Keratinocyte (primary cell): ENCODE measurements at regions not wholly inside any gene's neighbourhood (a gene's known extent, or its start where the extent isn't known, plus 50 kb on each side); places are given as distances from the start of the nearest gene placed in this dataset.

Source experiments
- DNase-seq: peaks from one replicate; pipeline ENCODE4 v3.0.0-alpha.2; 2011; ENCODE audit warnings: low read depth, missing footprints, low spot score
- FAIRE-seq: peaks from 2 replicates; lab custom pipeline; 2011; peaks lifted over from hg19 to GRCh38; lab: Jason Lieb, UNC
- H2AFZ ChIP-seq: 2 replicates; pipeline ENCODE4 v1.6.0; 2012; ENCODE audit warnings: low read length, control low read depth, inconsistent platforms; ENCODE audit not compliant: control insufficient read depth
- H3K27ac ChIP-seq: 2 replicates; pipeline ENCODE4 v1.5.1; 2011; ENCODE audit warnings: low read length; ENCODE audit not compliant: control insufficient read depth, insufficient read depth
- H3K27me3 ChIP-seq: 3 replicates; pipeline ENCODE4 v1.6.0; 2011; ENCODE audit warnings: low read length; ENCODE audit not compliant: control insufficient read depth, insufficient read depth; ENCODE audit errors: extremely low read depth
- H3K36me3 ChIP-seq, 2 experiments: 2 replicates in 1 of 2; 3 replicates in 1 of 2; pipeline ENCODE4 v1.5.1; 2011; ENCODE audit warnings: low read length in 2 of 2, mild to moderate bottlenecking in 1 of 2; ENCODE audit not compliant: control insufficient read depth in 2 of 2, insufficient read depth in 2 of 2; ENCODE audit errors: extremely low read depth in 1 of 2
- H3K4me1 ChIP-seq: 3 replicates; pipeline ENCODE4 v1.5.1; 2011; ENCODE audit warnings: low read length; ENCODE audit not compliant: control insufficient read depth, insufficient read depth; ENCODE audit errors: extremely low read depth
- H3K4me2 ChIP-seq: 3 replicates; pipeline ENCODE4 v1.6.0; 2011; ENCODE audit warnings: low read depth, low read length; ENCODE audit not compliant: control insufficient read depth, insufficient read depth; ENCODE audit errors: extremely low read depth
- H3K4me3 ChIP-seq, 3 experiments: fragments of 200-600 bp in 1 of 3; sonication (generic) in 1 of 3; 2 replicates in 2 of 3; 3 replicates in 1 of 3; pipeline ENCODE4 v1.5.1; 2011 to 2016; ENCODE audit warnings: low read length in 3 of 3, mild to moderate bottlenecking in 3 of 3, control low read depth in 2 of 3, inconsistent platforms in 1 of 3, low read depth in 1 of 3, mixed read lengths in 1 of 3, mixed run types in 1 of 3, moderate library complexity in 1 of 3; ENCODE audit not compliant: control insufficient read depth in 2 of 3, insufficient read depth in 2 of 3; ENCODE audit errors: extremely low read depth in 1 of 3
- H3K79me2 ChIP-seq: 2 replicates; pipeline ENCODE4 v1.6.0; 2012; ENCODE audit warnings: low read length; ENCODE audit not compliant: control insufficient read depth, insufficient read depth
- H3K9ac ChIP-seq: 3 replicates; pipeline ENCODE4 v1.6.0; 2011; ENCODE audit warnings: low read length; ENCODE audit not compliant: control insufficient read depth, insufficient read depth; ENCODE audit errors: extremely low read depth
- H3K9me1 ChIP-seq: 3 replicates; pipeline ENCODE4 v1.6.0; 2011; ENCODE audit warnings: low read length; ENCODE audit not compliant: control insufficient read depth, insufficient read depth; ENCODE audit errors: extremely low read depth
- H3K9me3 ChIP-seq: 2 replicates; pipeline ENCODE4 v1.5.1; 2012; ENCODE audit warnings: low read depth, low read length; ENCODE audit not compliant: control insufficient read depth
- H4K20me1 ChIP-seq: 3 replicates; pipeline ENCODE4 v1.6.0; 2011; ENCODE audit warnings: low read length; ENCODE audit not compliant: control insufficient read depth, insufficient read depth; ENCODE audit errors: extremely low read depth
- EZH2 ChIP-seq: IDR thresholded peaks from one replicate; pipeline ENCODE4 v1.6.1; 2012; ENCODE audit warnings: inconsistent platforms, mild to moderate bottlenecking, low read length, moderate library complexity
- dilution Hi-C: fragments of 300-500 bp; cut with MboI; formaldehyde crosslinking; loops from one replicate; pipeline ENCODE4 v1.7.0; 2020; ENCODE audit warnings: low sequenced_read_pairs; ENCODE audit not compliant: extremely low pct_ligation_motif_present
- TF ChIP-seq, protein P1 (sequence below), 3 experiments: IDR thresholded peaks in 1 of 3; conservative IDR thresholded peaks in 1 of 3; optimal IDR thresholded peaks in 1 of 3; 2 replicates in 2 of 3; 3 replicates in 1 of 3; pipeline versions ENCODE3 to v1.5.1; 2011; ENCODE audit warnings: low read length in 3 of 3, mild to moderate bottlenecking in 3 of 3, moderate library complexity in 2 of 3, control low read depth in 1 of 3, inconsistent platforms in 1 of 3; ENCODE audit not compliant: insufficient read depth in 2 of 3; ENCODE audit errors: extremely low read depth in 1 of 3

- no peak overlapping the region for H3K9ac ChIP-seq
- H3K9me3 ChIP-seq = no peaks in the 10 kb centered on the region
- FAIRE-seq (no peak), DNase-seq (no peak)
- dilution Hi-C loops = no loop called here
- no peaks in the 10 kb centered on the region for H3K4me1 ChIP-seq
- no peak overlapping the region for H3K4me2 ChIP-seq
- no peaks in the 10 kb centered on the region for H3K9me1 ChIP-seq
- no peaks in the 10 kb centered on the region for H4K20me1 ChIP-seq
- H3K27ac ChIP-seq = no peak overlapping the region
- no peaks in the 10 kb centered on the region for H3K79me2 ChIP-seq
- no peak for TF ChIP-seq EZH2
- TF ChIP-seq, protein P1, sequence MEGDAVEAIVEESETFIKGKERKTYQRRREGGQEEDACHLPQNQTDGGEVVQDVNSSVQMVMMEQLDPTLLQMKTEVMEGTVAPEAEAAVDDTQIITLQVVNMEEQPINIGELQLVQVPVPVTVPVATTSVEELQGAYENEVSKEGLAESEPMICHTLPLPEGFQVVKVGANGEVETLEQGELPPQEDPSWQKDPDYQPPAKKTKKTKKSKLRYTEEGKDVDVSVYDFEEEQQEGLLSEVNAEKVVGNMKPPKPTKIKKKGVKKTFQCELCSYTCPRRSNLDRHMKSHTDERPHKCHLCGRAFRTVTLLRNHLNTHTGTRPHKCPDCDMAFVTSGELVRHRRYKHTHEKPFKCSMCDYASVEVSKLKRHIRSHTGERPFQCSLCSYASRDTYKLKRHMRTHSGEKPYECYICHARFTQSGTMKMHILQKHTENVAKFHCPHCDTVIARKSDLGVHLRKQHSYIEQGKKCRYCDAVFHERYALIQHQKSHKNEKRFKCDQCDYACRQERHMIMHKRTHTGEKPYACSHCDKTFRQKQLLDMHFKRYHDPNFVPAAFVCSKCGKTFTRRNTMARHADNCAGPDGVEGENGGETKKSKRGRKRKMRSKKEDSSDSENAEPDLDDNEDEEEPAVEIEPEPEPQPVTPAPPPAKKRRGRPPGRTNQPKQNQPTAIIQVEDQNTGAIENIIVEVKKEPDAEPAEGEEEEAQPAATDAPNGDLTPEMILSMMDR (optimal IDR thresholded peaks at IDR 0.05 in 1 of 3, IDR thresholded peaks at IDR 0.05 in 1 of 3, conservative IDR thresholded peaks at IDR 0.05 in 1 of 3; ENCODE audit: extremely low read depth in 1 of 3, insufficient read depth in 2 of 3, low read length in 3 of 3) = no peak
- H3K36me3 ChIP-seq = no peaks in the 10 kb centered on the region
- no peaks in the 10 kb centered on the region for H3K27me3 ChIP-seq
- no peak overlapping the region for H2AFZ ChIP-seq
- no peak overlapping the region for H3K4me3 ChIP-seq
Observed at GRCh38 chr13:59566561-59566960, 597.2 kb downstream of the DIAPH3 start.

GRCh38 chr13:59568306-59568705 lies 595.4 kb downstream of the DIAPH3 start:
- no peak overlapping the region for H3K9ac ChIP-seq
- H3K27me3 ChIP-seq = no peaks in the 10 kb centered on the region
- H3K4me2 ChIP-seq = no peak overlapping the region
- DNase-seq = no peak
- no peak overlapping the region for H3K4me3 ChIP-seq
- no peaks in the 10 kb centered on the region for H3K4me1 ChIP-seq
- no peaks in the 10 kb centered on the region for H3K9me3 ChIP-seq
- H3K27ac ChIP-seq = no peak overlapping the region
- no peak for FAIRE-seq
- dilution Hi-C loops = no loop called here
- no peaks in the 10 kb centered on the region for H3K9me1 ChIP-seq
- H3K79me2 ChIP-seq = no peaks in the 10 kb centered on the region
- no peak overlapping the region for H2AFZ ChIP-seq
- no peaks in the 10 kb centered on the region for H4K20me1 ChIP-seq
- no peaks in the 10 kb centered on the region for H3K36me3 ChIP-seq
- TF ChIP-seq, protein P1 (optimal IDR thresholded peaks at IDR 0.05 in 1 of 3, IDR thresholded peaks at IDR 0.05 in 1 of 3, conservative IDR thresholded peaks at IDR 0.05 in 1 of 3; ENCODE audit: extremely low read depth in 1 of 3, insufficient read depth in 2 of 3, low read length in 3 of 3) = no peak
- no peak for TF ChIP-seq EZH2
